Astrocyte of the spinal cord (primary cell): ENCODE measurements at regions not wholly inside any gene's neighbourhood (a gene's known extent, or its start where the extent isn't known, plus 50 kb on each side); places are given as distances from the start of the nearest gene placed in this dataset.

ENCODE experiments used
- DNase-seq: peaks from one replicate; pipeline ENCODE4 v3.0.0; 2011; ENCODE audit warnings: low read depth, low spot score
- H3K4me3 ChIP-seq: 2 replicates; pipeline ENCODE4 v1.5.1; 2011; ENCODE audit warnings: low read depth, mild to moderate bottlenecking, low read length, moderate library complexity
- in situ Hi-C: cut with HindIII; loops from 2 replicates; pipeline ENCODE4 v1.10.0; 2017; ENCODE audit warnings: low sequenced_read_pairs
- TF ChIP-seq, protein P1 (sequence below): IDR thresholded peaks from 2 replicates; pipeline ENCODE4 v1.5.1; 2012; ENCODE audit warnings: low read depth, mild to moderate bottlenecking, low read length, inconsistent platforms

DNA sequence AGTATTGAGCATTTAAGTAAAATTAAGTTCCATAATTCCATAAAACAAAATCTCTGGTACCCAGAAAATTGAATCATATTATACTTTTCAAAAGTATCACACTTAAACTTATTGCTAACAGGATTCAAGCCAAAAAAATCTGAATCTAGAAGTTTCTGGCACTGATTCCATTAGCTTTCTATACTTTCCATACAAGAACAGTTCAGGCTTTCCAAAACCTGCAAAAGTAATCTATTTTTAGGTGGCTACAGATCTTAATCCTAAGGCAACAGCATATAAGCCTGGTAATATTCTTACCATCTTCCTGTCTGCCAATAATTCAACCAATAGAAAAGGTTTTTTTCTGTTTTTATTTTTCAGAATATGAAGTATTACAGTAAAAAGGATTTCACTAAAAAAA, 185.0 kb downstream of the CRPPA start:
- TF ChIP-seq, protein P1, sequence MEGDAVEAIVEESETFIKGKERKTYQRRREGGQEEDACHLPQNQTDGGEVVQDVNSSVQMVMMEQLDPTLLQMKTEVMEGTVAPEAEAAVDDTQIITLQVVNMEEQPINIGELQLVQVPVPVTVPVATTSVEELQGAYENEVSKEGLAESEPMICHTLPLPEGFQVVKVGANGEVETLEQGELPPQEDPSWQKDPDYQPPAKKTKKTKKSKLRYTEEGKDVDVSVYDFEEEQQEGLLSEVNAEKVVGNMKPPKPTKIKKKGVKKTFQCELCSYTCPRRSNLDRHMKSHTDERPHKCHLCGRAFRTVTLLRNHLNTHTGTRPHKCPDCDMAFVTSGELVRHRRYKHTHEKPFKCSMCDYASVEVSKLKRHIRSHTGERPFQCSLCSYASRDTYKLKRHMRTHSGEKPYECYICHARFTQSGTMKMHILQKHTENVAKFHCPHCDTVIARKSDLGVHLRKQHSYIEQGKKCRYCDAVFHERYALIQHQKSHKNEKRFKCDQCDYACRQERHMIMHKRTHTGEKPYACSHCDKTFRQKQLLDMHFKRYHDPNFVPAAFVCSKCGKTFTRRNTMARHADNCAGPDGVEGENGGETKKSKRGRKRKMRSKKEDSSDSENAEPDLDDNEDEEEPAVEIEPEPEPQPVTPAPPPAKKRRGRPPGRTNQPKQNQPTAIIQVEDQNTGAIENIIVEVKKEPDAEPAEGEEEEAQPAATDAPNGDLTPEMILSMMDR, result no peak
- in situ Hi-C loops, result no loop called here
- H3K4me3 ChIP-seq, result no peak overlapping the region
- DNase-seq, result no peak

DNA sequence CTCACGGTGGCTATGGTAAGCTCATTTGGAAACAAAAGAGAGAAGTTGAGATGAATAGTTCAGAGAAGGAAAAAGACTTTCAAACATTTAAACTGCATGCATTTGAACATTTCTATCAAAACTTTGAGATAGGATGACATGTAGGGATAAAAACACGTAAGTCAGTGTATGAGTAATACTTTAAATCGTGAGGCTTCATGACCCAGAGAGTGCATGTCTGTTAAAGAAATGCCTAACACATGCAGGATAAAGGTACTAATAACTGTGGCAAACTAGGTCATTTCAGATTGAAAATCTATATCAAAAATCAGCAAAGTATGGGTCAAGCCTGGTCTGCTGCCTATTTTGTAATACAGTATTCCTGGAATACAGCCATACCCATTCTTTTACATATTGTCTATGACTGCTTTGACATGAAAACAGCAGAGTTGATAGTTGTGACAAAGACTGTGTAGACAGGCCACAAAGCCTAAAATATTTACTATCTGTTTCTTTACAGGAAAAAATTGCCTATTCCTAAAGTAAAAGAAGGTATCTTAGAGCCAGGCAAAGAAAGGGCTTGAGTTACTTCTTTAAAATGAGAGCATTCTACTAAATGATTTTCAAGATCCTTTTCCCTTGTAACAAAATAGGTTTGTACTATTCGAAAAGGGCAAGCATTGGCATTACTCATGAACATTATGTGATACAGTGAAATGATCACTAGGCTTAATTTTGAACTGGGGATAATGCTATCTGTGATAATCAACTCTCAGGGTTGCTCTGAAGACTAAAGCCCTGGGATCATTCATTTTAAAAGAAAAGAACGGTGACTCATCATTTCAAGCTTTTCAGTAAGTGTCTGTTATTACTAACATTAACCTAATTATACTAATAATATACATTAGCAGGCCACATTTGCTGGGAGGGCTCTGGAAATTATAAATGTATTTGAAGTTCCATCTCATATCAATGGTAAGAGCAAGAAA, 185.9 kb downstream of the CRPPA start:
- in situ Hi-C loops, result no loop called here
- TF ChIP-seq, protein P1, result no peak
- no peak overlapping the region for H3K4me3 ChIP-seq
- DNase-seq, result no peak

DNA sequence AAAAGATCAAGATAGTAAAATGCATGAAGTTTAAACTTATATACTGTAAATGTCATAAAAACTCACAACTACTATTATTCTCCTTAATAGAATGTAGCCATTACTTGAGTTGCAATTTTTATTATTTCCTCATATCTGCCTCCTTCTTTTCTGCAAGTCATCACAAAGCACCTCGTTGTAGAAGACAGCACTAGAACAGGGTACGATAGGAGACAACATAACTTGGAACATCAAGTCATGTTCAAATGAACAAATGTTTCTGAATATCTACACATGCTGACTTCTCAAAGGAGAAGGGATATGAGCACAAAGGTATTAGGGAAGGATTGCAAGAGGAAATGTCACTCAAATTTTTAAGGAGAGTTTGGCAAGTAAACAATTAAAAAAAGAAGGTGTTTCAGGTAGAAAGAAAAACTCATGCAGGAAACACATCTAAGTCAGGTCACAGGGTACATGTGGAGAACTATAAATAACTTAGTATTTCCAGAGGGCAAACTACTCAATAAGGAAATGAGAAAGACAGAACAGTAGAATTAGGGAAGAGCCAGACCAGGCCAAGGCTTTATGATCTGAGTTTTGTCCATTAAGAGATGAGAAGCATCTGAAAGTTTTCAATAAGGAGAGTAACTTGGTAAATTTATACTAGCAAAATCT, 186.7 kb downstream of the CRPPA start:
- in situ Hi-C loops, result no loop called here

DNA sequence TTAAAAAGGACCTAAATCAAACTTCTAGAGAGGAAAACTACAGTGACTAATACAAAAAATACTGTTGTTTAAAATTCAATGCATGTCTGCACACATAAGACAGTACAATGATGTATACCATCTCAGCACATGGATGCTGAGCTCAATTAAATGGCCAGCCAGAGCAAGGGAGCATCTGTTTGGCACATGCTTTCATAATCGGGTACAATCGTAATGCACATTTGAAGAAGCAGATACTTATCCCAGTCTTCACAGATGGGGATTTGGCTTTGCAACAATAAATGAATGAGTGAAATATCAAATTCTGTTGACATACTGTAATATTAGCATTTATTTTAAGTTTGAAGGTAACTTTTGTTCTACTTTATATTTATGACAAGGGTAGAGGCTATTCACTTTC, 187.8 kb downstream of the CRPPA start:
- in situ Hi-C loops, result no loop called here
- TF ChIP-seq, protein P1, result no peak
- no peak for DNase-seq
- no peak overlapping the region for H3K4me3 ChIP-seq

More for the DNA sequence above, 186.7 kb downstream of the CRPPA start:
- no peak overlapping the region for H3K4me3 ChIP-seq
- no peak for DNase-seq
- TF ChIP-seq, protein P1, result no peak

DNA sequence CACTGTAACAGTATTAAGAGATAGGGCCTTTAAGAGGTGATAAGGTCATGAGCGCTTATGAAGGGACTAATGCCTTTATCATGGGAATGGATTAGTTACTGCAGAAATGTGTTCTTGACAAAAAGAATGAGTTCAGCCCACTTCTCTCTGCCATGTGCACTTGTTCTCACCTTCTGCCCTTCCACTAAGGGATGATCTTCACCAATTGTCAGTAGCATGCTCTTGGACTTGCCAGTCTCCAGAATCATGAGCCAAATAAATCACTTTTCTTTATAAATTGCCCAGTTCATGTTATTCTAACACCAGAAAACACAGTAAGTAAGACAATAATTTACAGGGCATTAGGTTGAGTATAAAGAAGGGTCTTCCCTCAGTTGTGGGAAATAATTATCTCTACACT, 189.1 kb downstream of the CRPPA start:
- in situ Hi-C loops, result no loop called here
- no peak for DNase-seq
- TF ChIP-seq, protein P1, result no peak
- no peak overlapping the region for H3K4me3 ChIP-seq

DNA sequence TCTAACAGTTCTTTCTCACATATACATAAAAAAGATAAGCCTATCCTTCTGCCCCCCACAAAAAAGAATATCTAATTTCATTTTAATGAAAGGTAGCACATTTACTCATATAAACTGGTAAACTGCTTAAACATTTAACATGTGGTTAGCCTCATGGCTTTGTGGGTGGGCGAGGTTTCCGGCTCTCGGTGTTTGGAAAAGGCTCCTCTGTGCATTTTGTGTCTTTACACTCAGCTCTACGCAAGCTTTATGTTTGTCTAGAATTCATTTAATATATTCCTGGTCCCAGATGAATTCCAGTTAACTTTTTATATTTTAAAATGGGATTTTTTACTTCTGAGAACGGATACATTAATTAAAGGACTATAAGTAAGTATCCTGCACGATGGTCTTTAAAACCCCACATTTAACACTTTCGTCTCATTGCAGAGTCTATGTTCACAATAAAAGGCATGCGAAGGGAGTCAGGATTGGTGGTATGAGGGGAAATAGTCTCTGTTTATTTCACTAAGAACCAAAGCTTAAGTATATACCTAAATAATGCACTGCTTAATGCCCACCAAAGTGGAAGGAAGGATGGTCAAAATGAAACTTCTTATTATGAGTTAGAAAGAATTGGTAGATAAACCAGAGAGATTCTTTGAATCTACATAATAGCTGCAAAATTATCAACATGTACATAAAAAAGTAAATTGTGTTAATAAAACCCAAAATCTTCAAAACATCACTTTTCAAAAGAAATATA, 197.2 kb downstream of the CRPPA start:
- TF ChIP-seq, protein P1, result no peak
- no peak overlapping the region for H3K4me3 ChIP-seq
- no peak for DNase-seq
- in situ Hi-C loops, result no loop called here
